ENCODE measurements at regions not wholly inside any gene's neighbourhood (a gene's known extent, or its start where the extent isn't known, plus 50 kb on each side); places are given as distances from the start of the nearest gene placed in this dataset.
"Not testable (repeated sequence)": the region's sequence is repeated elsewhere in the genome, so short reads cannot be mapped to it uniquely, and the experiment has no call there.

DNA sequence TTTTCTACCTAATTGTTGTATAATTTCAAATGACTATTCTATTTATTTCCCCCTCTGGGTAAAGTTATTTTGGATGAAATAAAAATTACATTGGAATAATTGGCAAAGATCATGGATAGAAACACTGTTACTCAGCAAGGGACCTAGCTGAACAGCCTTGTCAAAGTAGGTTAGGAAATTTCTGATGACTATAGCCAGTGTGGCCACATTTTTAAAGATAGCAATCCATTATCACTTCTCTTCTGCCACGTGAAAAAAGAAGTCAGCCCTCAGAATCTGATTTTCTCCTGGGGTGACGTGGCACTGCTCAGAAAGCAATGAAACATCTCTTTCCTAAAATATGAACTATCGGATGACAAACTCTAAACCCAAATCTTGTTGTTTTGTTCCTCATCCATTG, 784.2 kb upstream of the RIOK2 start:
- no peak for DNase-seq

DNA sequence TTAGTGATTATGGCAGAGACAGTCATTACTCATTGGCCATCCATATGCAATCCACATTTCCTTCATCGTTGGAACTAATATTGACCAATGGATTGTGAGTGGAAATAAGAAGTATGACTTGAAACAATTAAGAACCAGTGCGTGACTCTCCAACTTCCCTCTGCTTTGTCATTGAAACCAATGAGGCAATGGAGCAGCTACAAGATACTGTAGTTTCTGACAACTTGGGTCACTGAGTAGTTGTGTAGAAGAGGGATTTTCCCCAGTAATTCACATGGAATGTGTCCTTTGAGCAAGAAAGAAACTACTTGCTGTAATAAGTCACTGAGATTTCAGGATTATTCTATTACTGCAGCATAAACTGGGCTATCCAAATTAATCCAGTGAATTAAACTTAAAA, 785.3 kb upstream of the RIOK2 start:
- no peak for DNase-seq

- DNase-seq, result no peak
These were observed 793.7 kb upstream of the RGMB start for GRCh38 chr5:97979740-97980139.

DNA sequence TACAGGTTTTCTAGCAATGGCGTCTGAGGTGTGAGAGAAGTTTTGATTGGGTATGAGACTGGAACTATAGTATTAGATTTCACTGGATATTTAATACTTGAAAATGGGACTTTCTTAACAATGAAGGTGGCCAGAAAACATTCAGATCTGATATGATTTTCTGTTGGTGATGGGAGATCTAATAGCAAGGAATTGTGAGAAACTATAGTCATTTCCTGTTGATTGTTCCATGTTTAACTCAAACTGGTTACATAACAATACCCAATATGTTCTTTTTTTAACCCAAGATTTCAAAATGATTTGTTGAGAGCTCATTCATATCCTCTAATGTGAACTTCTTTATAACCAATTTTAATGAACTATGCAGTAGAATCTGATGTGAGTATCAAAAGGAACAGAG, 793.2 kb upstream of the RGMB start:
- DNase-seq, result no peak

- DNase-seq, result no peak
These were observed 787.4 kb upstream of the RGMB start for GRCh38 chr5:97986069-97986468.

DNA sequence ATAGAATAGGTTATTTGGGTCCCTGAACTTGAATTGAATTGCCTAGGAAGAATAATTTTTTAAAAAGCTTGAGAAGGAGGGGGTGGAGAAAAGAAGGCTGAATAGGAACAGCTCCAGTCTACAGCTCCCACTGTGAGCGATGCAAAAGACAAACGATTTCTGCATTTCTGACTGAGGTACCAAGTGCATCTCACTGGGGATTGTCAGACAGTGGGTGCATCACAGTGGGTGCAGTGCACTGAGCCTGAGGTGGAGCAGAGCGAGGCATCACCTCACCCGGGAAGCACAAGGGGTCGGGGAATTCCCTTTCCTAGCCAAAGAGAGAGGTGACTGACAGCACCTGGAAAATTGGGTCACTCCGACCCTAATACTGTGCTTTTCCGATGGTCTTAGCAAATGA, 782.2 kb upstream of the RGMB start:
- DNase-seq, result no peak

DNA sequence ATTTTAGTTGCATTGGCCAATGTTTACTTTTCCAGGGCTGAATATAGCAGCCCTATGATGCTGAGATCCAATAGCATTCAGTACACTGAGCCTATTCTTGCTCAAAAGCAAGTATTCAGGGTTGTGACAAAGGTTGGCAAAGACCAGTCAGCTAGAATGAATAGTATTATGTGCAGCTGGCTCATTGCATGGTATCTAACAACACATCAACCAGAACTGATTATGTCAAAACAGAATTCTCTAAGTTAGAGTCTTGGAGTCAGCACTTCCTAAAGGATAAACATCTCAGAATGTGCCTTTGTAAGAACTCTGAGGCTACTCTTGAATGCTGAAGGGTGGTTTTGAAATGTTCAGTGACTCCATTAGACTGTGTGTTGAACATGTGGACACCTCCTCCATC, 774.5 kb upstream of the RGMB start:
- DNase-seq, result no peak

GRCh38 chr5:98004463-98004862, 769.0 kb upstream of the RGMB start:
- DNase-seq, result no peak

DNA sequence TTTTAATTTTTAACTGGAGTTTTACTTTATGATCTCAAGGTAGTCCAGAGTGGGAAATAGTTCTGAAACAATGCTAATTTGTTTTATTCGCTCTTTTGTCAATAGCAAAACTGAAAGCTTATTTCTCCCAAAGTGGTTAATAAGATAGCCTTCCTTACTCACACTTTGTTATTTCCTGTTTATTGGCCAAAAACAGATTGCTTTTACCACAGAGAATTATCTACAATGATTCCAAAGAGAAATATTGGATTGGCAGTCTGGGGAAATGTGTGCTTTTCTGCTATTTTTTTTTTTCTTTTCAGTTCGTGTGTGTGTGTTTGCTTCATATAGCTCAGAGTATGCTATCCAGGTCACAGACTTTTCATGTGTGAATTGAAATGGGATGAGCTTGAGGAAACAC, 756.7 kb upstream of the RGMB start:
- no peak for DNase-seq

DNA sequence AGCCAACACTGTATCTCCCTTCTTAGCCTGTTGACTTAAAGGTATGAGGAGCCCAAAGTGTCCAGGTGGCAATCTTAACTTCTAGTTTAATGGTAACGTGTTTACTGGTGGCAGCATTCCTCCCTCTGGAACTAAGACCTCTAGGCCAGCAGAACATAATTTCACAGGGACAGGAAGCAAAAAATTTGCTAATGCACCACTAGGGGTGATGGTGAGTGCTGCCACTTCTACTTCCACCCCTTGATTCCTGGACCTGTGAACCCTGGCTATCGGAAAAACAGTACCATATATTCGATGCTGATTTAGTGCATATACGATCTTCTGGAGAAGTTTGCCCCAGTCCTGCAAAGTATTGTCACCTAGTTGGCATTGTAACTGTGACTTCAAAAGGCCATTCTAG, 743.2 kb upstream of the RGMB start:
- DNase-seq, result not testable (repeated sequence)

DNA sequence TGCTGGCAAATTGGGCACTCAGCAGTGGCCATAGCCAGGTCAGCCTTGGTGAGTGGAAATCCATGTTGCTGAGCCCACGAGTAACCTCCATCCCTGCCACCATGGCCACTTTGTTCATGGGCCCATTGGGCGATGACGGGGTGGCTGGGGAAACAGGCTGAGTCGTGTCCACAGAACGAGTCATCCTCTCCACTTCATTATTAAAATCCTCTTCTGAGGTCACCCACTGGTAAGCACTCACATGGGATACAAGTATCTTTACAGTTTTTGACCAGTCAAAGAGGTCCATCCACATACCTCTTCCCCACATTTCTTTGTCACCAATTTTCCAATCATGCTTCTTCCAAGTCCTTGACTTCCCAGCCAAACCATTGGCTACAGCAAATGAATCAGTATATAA, 742.4 kb upstream of the RGMB start:
- DNase-seq, result not testable (repeated sequence)

- DNase-seq, result no peak
These were observed 742.0 kb upstream of the RGMB start for GRCh38 chr5:98031496-98031895.

DNA sequence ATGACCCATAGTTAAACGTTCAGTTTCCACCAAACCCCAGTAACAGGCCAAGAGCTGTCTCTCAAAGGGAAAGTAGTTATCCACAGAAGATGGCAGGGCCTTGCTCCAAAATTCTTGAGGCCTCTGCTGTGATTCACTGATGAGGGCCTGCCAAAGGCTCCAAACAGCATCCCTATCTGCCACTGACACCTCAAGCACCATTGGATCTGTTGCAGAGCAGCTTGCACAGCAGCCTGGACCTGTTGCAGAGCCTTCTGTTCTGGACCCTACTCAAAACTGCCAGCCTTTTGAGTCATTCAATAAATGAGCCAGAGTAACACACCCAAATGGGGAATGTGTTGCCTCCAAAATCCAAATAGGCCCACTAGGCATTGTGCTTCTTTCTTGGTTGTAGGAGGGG, 741.5 kb upstream of the RGMB start:
- no peak for DNase-seq

GRCh38 chr5:98041661-98042060, 731.8 kb upstream of the RGMB start:
- no peak for DNase-seq

DNA sequence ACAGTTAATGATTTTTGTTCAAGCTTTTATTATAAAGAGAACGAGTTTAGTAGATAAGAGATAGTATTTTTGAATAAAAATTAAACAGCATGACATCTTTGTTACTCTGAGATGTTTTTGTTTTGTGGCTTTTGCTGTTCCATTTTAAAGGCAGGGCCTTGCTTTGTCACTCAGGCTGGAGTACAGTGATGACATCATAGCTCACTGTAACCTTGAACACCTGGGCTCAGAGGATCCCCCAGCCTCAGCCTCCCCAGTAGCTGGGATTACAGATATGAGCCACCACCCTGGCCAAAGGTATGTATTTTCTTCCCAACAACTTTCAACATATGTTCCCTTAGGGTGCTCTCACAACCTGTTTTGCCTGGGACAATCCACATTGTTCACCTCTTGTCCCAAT, 730.9 kb upstream of the RGMB start:
- no peak for DNase-seq

- no peak for DNase-seq
These were observed 730.5 kb upstream of the RGMB start for GRCh38 chr5:98042961-98043360.

- no peak for DNase-seq
These were observed 722.9 kb upstream of the RGMB start for GRCh38 chr5:98050583-98050982.

- DNase-seq, result no peak
These were observed 720.3 kb upstream of the RGMB start for GRCh38 chr5:98053170-98053569.

- no peak for DNase-seq
These were observed 713.3 kb upstream of the RGMB start for GRCh38 chr5:98060148-98060547.

DNA sequence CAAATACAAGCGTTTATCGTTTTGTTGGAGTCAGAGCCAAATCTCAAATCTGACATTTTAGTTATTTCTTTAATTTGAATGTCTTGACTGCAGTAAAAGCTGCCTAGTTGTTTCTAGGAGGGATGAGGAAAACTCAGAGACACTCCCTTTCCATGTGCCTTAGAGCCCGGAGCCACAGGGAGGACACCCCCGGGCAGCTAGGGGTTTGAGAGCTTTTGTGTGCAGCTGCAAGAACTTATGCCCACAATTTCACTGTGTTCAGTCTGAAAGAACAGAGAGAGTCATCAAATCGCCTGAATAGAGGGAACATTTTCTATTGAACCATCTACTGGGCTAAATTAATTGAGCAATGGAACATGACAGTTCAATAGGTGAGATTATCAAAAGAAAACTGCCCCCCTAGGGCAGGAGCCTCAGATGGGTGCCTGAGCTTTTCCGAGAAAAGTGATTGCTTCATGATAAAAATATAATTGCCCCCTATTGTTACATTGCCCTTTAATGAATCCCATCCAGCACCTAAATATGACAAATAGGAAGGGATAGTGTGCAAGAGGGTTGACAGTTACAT, 709.3 kb upstream of the RGMB start:
- DNase-seq, result no peak

GRCh38 chr5:98065261-98065909, 708.1 kb upstream of the RGMB start:
- no peak for DNase-seq

DNA sequence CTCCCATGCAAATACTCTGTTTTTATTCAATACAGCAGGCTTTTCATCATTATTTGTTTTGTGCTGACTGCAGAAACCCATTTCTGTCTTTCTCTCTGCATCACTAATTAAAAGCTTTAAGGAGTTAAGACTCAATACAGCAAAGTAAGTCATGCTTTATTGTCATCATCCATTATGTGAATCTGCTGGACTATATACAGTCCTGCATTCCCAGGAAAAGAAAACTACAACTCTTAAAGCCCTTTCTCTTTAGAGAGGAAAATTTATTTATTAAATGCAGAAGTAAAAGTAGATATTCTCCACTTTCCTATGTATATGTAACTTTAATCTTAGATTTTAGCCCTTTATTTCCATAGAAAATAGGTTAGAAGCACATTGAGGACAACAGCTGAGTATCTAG, 706.6 kb upstream of the RGMB start:
- no peak for DNase-seq

DNA sequence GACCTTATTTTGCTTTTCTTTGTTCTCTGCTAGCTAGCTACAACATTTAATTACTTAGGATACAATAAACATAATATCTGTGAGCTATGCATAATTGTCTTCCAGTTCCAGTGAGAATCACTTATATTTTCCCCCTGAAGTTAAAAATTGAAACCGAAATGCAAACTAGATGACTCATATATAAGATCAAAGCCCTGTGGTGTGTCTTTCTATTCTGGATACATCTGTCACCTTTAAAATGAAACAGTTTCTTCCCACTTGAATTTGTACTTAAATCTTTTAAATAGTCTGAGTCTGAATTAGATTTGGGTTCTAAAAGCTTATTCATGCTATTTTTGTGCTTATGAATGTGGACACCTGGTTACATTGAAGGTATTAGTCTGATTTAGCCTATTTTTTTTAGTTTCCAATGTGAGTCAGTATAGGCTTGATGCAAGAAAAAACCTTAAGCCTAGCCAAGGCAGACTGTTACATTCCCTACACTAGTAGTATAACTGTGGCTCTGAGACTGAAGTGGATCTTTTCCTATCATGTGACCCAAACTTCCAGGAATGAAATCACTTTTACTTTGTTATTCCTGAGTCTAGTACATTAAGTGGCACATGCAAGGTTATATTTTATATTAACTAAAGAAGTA, 703.5 kb upstream of the RGMB start:
- no peak for DNase-seq

GRCh38 chr5:98072921-98073320, 700.5 kb upstream of the RGMB start:
- DNase-seq, result no peak

DNA sequence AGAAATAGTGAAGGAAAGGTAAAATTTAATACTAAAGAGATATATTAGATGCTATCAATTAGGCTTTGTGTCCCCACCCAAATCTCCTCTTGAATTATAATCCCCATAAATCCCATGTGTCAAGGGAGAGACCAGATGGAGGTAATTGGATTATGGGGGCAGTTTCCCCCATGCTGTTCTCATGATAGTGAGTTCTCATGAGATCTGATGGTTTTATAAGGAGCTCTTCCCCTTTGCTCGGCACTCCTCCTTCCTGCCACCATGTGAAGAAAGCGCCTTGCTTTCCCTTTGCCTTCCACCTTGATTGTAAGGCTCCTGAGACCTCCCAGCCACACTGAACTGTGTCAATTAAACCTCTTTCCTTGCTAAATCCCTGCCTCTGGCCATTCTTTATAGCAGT, 697.0 kb upstream of the RGMB start:
- DNase-seq, result no peak
